LNCAP (cell line): ENCODE measurements at regions not wholly inside any gene's neighbourhood (a gene's known extent, or its start where the extent isn't known, plus 50 kb on each side); places are given as distances from the start of the nearest gene placed in this dataset.

Source experiments
- CTCF ChIP-seq: fragments of 450-650 bp; IDR thresholded peaks from 2 replicates; pipeline ENCODE4 v1.5.1; 2017; ENCODE audit warnings: mild to moderate bottlenecking

- TF ChIP-seq CTCF = no peak
These were observed 966.9 kb upstream of the TMEM132C start for GRCh38 chr12:127300075-127300474.

GRCh38 chr12:127300753-127301152 lies 966.2 kb upstream of the TMEM132C start:
- TF ChIP-seq CTCF = no peak

- TF ChIP-seq CTCF = no peak
These were observed 965.1 kb upstream of the TMEM132C start for GRCh38 chr12:127301876-127302275.

- no peak for TF ChIP-seq CTCF
These were observed 961.9 kb upstream of the TMEM132C start for GRCh38 chr12:127304751-127305725.

- no peak for TF ChIP-seq CTCF
These were observed 960.3 kb upstream of the TMEM132C start for GRCh38 chr12:127306604-127307215.

- TF ChIP-seq CTCF = no peak
These were observed 959.4 kb upstream of the TMEM132C start for GRCh38 chr12:127307528-127307927.

- no peak for TF ChIP-seq CTCF
These were observed 958.8 kb upstream of the TMEM132C start for GRCh38 chr12:127308148-127308547.
